Putamen (tissue), 1 donor: ENCODE measurements at regions not wholly inside any gene's neighbourhood (a gene's known extent, or its start where the extent isn't known, plus 50 kb on each side); places are given as distances from the start of the nearest gene placed in this dataset.
"Not testable (repeated sequence)": the region's sequence is repeated elsewhere in the genome, so short reads cannot be mapped to it uniquely, and the experiment has no call there.

Source experiments
- DNase-seq: peaks from one replicate; pipeline ENCODE4 v3.0.0-alpha.2; 2016; ENCODE audit warnings: low spot score

DNA sequence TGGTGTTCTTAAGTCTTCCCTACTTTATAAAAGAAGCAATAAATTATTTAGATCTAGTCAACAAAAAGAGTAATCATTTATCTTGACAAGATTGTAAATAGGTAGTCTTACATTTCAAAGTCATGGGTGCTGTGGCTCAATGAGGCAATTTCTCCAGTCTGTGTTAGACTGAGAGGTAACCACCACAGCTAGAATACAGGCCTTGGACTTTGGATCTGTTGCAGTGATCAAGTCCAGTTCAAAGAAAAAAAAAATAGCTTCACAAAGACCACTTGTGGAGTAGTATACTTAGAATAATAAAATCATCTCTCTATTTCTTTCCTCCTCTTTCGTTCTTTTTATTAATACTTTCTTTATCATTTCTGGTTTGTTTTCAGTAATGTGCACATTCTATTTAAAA, 93.1 kb upstream of the FSIP2 start:
- no peak for DNase-seq

DNA sequence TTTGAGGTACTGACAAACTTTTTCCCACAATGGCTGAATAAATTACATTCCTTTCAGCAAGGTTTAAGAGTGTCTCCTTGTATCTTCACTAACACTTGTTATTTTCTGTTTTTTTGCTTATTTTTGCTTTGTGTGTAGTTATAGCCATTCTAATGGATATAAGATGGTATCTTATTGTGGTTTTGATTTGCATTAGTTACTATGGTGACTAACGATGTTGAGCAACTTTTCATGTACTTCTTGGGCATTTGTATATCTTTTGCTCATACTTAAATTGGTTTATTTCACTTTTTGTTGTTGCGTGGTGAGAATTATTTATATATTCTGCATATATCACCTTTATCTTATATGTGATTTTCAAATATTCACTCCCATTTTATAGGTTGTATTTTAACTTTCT, 79.9 kb upstream of the FSIP2 start:
- no peak for DNase-seq

DNA sequence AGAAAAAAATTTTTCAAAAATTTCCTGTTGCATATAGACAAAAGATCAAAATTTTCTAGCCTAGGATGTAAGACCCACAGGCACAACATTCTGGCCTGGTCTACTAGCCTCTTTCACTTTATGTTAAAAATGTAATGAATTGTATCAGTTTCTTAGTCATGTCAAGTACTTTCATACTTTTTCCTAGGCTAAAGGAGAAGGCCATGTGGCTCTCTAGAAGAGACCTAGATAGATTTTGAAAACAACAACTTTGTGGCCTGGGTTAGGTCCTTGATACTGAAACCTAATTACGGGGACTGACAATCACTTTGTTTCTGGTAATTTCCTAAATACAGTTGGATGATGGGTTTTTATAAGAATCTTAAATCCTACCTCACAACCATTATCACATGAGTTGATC, 74.8 kb upstream of the FSIP2 start:
- DNase-seq = no peak

DNA sequence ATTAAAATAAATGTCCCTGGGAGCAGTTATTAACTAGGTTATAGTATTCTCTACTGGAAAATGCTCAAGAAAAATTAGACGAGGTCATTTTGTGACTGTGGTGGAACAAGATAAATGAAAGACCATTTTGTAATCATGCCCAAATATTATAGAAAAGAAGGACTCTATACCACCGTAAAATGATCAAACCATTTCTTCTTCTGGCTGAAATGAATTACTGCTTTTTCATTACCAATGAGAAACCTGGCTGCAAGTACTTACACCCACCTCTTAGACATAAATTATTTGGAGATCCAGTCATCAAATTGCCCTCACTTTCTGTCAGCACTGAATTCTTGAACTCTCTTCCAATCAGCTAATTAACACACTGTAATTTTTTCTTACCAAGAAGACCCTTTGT, 74.2 kb upstream of the FSIP2 start:
- DNase-seq = no peak

DNA sequence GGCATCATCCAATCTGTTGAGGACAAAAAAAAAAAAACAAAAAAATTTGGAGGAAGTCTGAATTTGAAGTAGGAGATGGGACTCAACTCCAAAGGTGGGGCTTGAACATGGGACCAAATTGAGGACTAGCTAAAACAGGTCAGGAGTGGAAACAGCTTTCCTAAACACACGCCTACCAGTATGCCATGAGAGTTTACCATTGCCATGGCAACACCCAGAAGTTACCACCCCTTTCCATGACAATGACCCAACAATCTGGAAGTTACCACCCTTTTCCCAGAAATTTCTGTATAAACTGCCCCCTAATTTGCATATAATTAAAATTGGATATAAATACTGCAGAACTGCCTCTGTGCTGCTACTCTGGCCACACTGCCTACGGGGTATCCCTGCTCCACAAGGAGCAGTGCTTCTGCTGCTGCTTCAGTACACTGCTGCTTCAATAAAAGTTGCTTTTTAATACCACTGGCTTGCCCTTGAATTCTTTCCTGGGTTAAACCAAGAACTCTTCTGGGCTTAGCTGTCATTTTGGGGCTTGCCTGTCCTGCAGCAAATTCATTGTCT, 73.3 kb upstream of the FSIP2 start:
- DNase-seq = no peak

DNA sequence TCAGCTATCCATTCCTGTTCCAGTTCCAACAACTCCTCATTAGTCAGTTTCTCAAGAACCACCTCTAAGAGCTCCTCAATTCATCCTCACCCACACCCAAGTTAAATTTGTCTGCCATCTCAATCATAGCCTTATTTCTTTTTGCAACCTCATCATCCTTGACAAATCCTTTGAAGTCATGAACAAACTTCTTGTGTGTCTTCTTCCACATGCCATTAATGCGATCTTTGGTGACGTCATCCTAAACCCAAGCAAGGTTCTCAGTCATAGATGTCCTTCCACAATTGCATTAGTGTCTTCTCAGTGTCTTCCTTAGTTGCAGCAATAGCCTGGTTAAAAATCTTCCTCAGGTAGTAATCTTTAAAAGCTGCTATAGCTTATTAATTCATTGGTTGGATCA, 71.2 kb upstream of the FSIP2 start:
- DNase-seq = no peak

DNA sequence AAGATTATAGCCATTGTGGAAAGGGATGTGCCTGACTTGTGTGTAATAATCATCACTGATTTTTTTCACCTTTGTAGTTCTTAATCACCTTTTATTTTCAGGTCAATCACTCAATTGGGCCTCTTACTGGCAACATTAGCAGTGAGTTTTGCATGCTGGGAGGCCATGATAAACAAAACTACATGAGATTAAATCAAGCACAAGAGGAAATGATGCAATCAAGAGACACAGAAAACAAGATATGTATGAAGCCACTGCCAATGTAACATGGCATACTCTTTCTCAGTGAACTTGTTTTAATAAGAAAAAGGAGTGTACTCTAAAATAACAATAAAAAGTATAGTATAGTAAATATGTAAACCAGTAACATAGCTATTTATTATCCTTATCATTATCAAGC, 69.9 kb upstream of the FSIP2 start:
- no peak for DNase-seq

DNA sequence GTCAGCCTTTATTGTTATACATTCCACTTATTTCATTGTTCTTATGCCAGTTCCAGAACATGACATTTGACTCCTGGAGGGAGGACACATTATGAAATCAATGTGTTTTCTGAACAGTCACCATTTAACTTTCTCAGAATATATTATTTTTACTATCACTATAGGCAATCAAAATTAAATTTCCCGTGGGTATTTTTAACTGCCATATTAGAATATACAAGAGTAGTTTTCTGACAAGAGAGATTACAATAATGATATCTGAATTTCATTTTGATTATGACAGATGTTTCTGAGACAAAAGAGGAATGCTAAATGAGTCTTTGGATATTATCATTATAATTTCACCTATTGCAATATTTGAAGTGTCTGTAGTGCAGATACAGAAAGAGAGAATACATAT, 64.4 kb upstream of the FSIP2 start:
- DNase-seq = no peak

DNA sequence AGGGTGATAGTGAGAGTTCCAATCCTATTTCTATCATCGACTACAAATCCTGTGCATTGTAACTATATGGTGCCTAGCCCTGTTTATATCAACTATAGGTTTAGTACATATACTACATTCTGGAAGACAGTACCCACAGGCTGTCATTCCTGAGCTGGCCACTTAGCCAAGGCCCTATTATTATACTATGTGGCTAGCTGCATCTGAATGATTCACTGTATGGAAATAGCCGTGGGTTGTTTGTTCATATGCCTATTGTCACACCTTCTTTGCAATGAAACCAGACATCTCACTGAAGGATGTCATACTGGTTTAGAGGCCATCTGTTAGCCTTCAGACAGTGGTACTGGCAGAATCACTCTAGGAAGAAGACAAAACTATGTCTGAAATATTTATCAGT, 62.3 kb upstream of the FSIP2 start:
- DNase-seq = no peak

DNA sequence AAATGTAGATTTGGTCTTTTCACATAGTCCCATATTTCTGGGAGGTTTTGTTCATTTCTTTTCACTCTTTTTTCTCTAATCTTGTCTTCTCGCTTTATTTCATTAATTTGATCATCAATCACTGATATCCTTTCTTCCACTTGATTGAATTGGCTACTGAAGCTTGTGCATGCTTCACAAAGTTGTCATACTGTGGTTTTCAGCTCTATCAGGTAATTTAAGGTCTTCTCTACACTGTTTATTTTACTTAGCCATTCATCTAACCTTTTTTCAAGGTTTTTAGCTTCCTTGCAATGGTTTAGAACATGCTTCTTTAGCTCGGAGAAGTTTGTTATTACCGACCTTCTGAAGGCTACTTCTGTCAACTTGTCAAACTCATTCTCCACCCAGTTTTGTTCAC, 51.6 kb upstream of the FSIP2 start:
- DNase-seq = not testable (repeated sequence)

DNA sequence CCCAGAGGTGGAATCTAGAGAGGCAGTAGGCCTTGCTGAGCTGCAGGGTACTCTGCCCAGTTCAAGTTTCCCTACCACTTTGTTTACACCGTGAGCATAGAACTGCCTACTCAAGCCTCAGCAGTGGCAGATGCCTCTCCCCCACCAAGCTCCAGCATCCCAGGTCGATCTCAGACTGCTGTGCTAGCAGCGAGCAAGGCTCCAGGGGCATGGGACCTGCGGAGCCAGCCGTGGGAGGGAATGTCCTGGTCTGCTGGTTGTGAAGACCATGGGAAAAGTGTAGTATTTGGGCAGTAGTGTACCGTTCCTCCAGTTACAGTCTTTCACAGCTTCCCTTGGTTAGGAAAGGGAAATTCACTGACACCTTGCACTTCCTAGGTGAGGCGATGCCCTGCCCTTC, 50.6 kb upstream of the FSIP2 start:
- DNase-seq = no peak
